ENCODE measurements at regions not wholly inside any gene's neighbourhood (a gene's known extent, or its start where the extent isn't known, plus 50 kb on each side); places are given as distances from the start of the nearest gene placed in this dataset.
"Not testable (repeated sequence)": the region's sequence is repeated elsewhere in the genome, so short reads cannot be mapped to it uniquely, and the experiment has no call there.

- not testable (repeated sequence) for DNase-seq (ENCODE audit: low read depth, low spot score)
These were observed 98.0 kb upstream of the RBMS3 start for GRCh38 chr3:29182828-29183227.

GRCh38 chr3:29183346-29184087 is 97.4 kb upstream of the RBMS3 start:
- DNase-seq (ENCODE audit: low read depth, low spot score): no peak

DNA sequence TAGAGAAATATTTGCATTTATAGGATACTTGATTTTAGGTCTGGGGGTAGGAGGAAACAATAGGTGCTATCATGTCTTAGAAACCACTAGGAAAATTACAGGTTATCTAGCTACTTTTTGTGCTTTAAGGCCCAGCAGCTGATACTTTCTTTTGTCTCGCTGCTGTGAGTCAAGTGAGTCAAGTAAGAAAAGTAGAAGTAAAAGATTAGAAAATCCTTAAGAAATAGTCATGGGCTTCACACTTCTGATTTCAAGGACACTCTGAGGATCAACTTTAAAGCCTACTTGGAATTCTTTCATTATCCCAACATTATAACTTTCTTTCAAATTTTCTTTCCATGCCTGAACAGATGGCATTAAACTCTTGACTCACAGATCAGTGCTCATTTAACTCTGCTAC is 95.2 kb upstream of the RBMS3 start:
- no peak for DNase-seq (ENCODE audit: low read depth, low spot score)

- no peak for DNase-seq (ENCODE audit: low read depth, low spot score)
These were observed 94.7 kb upstream of the RBMS3 start for GRCh38 chr3:29186131-29186599.

- DNase-seq (ENCODE audit: low read depth, low spot score): no peak
These were observed 93.7 kb upstream of the RBMS3 start for GRCh38 chr3:29186982-29187725.

DNA sequence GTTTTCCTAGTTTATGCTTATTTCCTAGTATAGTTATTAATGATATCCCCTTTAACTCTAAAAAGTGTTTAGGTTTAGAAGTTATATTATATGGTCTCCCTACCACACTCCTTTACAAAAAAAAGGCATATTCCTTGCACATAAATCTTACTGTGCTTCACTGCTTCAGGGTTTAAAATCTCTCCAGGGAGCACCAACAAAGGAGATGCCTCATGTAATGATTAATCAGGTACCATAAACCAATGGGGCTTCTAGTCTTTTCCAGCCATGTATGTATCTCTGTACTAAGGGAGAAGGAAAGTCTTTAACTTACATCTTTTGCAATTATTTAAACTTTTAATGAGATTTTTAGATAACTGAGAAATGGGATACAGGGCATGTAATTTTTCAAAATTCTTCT is 91.5 kb upstream of the RBMS3 start:
- no peak for DNase-seq (ENCODE audit: low read depth, low spot score)

- no peak for DNase-seq (ENCODE audit: low read depth, low spot score)
These were observed 86.7 kb upstream of the RBMS3 start for GRCh38 chr3:29194139-29194538.

DNA sequence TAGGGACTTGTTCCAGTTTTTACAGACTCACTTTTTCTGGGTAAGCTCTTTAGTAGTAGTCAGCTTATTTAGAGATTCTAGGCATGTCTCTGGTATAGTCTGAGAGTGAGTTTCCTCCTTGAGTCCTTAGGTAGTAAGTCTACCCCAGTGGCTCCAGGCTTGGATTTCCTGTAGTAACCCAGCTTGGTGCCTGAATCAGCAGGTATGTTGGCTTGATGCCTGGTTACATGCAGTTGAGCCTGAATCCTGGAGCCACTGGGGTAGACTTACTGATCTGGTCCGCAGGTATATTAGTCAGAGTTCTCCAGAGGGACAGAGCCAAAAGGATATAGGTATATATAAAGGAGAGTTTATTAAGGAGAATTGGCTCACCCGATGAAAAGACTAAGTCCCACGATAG is 85.8 kb upstream of the RBMS3 start:
- no peak for DNase-seq (ENCODE audit: low read depth, low spot score)

GRCh38 chr3:29201604-29202003 is 79.3 kb upstream of the RBMS3 start:
- no peak for DNase-seq (ENCODE audit: low read depth, low spot score)

GRCh38 chr3:29202378-29202777 is 78.5 kb upstream of the RBMS3 start:
- DNase-seq (ENCODE audit: low read depth, low spot score): no peak

GRCh38 chr3:29203851-29204250 is 77.0 kb upstream of the RBMS3 start:
- DNase-seq (ENCODE audit: low read depth, low spot score): no peak

DNA sequence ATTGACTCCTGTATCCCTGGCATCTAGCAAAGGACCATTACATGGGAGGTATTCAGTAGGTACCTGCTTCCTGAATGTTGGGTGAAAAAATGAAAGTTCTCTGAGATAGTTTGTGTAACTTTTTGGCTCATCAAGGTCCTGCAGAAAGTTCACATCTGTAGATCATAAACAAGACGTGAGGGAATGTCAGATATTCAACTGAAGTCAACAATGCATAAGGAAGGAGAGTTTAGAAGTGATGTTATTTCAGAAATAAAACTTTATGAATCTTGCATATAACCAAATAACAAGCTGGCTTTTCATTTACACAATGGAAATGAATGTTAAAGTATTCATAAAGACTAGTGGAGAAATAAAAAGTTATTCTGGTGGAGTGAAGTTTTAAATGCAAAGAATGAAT is 73.4 kb upstream of the RBMS3 start:
- no peak for DNase-seq (ENCODE audit: low read depth, low spot score)

- no peak for DNase-seq (ENCODE audit: low read depth, low spot score)
These were observed 68.0 kb upstream of the RBMS3 start for GRCh38 chr3:29212789-29213433.

DNA sequence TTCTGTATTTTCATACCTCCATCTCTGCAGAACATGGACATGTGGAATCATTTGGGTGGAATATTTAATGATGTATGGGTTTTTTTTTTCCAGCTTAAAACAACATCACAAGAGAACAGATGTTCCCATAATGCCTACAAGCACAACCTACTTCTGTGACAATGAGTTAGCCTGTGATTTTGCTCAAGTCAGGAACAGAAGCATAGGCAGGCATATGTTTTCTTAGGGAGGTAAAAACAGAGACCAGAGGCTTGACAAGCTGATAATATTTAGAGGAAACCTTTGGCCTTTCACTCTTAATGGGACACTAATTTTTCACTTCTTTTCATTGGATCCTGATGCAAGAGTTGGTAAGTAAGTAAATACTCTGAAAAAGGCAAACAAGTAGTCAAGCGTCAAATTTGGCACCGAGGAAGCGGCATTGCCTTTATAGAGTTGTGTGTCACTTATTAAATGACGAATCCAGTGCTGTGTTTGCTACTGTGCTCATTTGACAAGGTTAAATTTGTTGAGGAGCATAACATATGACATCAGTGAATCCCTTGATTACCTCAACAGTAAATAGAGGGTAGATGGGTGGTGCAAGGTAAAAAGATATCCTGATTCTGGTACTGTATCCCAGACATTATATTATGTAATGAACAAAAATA is 66.7 kb upstream of the RBMS3 start:
- DNase-seq (ENCODE audit: low read depth, low spot score): no peak

DNA sequence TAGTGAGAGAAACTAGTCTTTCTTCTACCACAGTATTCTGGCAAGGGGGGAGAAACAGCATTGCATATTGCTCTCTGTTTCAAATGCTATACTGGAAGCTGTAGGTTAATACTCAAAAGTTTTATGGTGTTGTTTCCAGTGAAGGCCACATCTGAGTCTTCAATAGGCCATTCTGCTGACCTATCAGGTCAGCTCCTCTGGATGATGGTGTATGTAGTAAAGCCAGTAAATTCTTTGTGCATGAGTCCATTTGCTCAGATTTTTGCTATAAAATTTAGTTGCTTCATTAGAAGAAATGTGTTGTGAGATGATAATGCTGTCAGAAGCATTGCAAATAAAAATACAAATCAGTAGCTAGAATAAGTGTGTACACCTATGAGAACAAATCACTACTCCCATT is 64.9 kb upstream of the RBMS3 start:
- no peak for DNase-seq (ENCODE audit: low read depth, low spot score)

GRCh38 chr3:29226706-29227105 is 54.2 kb upstream of the RBMS3 start:
- no peak for DNase-seq (ENCODE audit: low read depth, low spot score)

- no peak for DNase-seq (ENCODE audit: low read depth, low spot score)
These were observed 53.6 kb upstream of the RBMS3 start for GRCh38 chr3:29227307-29227706.

Measured in iPS DF 19.7 (cell line).